GM21786 (cell line): ENCODE measurements at regions not wholly inside any gene's neighbourhood (a gene's known extent, or its start where the extent isn't known, plus 50 kb on each side); places are given as distances from the start of the nearest gene placed in this dataset.

Source experiments
- ATAC-seq: cut with Tn5 transposase; IDR thresholded peaks from one replicate; pipeline ENCODE4 v1.9.1; 2021; ENCODE audit not compliant: unreplicated experiment

GRCh38 chr4:126939401-126939800 lies 693.4 kb upstream of the INTU start:
- no peak for ATAC-seq

- ATAC-seq: no peak
These were observed 685.2 kb upstream of the INTU start for GRCh38 chr4:126947536-126947935.

DNA sequence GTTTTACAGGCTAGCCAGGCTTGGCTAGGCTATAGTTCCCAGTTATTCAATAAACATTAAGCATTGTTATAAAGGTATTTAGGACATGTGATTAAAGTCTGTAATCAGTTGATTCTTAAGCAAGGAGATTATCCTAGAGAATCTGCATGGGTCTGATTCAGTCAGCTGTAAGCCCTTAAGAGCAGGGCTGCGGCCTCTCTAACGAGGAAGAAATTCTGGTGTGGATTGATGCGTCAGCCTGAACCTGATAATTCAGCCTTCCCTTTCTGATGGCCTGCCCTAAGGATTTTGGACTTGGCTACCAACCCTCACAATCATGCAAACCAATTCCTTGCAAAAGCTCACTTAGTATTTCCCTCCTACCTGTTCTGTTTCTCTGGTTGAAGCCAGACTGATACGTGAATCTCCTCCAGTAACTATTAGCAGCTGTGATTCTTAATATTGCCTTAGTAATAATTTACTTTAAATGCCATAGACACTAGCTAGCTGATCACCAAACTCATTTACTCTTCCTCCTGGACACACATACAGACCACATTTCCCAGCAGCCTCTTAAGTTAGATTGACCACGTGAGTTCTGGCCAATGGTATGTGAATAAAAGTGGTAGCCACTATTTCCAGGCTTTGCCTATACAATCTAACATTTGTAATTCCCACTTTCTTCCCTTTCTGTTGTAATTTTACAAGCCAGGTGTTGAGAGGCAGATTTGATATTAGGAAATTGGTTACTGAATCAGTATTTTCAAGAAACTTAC lies 678.0 kb upstream of the INTU start:
- no peak for ATAC-seq

GRCh38 chr4:126955292-126956183 lies 677.2 kb upstream of the INTU start:
- no peak for ATAC-seq

DNA sequence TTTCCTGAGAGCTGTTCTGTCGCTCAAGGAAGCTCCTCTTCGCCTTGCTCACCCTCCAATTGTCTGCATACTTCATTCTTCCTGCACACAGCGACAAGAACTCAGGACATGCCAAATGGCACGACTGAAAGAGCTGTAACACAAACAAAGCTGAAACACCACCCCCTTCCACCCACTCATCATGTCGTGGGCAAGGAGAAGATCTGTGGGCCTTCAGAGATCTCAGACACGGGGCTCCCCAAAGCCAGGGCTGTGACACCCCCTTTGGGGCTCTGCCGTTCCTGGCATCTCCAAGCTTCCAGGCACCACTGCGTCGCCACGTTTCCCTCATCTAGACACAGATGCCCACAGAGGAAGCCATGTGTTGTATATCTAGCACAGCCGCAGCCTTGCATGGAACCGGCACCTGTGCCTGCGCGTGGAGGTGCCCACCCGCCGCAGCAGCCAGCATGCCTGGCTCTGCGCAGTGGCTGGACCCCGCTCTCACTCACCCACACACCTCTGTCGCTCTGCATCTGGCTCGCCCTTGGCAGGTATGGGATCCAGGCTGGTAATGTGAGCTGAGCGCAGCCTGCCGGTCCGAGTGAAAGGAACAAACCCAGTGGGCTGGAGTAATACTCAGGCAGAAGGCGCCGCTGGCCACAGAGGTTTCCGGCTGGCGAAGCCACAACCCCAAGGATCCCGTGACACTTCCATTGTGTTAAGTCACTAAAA lies 676.4 kb upstream of the INTU start:
- no peak for ATAC-seq

- no peak for ATAC-seq
These were observed 675.2 kb upstream of the INTU start for GRCh38 chr4:126957556-126957955.

GRCh38 chr4:126957987-126958386 lies 674.8 kb upstream of the INTU start:
- no peak for ATAC-seq

GRCh38 chr4:126958482-126958881 lies 674.3 kb upstream of the INTU start:
- ATAC-seq: no peak

DNA sequence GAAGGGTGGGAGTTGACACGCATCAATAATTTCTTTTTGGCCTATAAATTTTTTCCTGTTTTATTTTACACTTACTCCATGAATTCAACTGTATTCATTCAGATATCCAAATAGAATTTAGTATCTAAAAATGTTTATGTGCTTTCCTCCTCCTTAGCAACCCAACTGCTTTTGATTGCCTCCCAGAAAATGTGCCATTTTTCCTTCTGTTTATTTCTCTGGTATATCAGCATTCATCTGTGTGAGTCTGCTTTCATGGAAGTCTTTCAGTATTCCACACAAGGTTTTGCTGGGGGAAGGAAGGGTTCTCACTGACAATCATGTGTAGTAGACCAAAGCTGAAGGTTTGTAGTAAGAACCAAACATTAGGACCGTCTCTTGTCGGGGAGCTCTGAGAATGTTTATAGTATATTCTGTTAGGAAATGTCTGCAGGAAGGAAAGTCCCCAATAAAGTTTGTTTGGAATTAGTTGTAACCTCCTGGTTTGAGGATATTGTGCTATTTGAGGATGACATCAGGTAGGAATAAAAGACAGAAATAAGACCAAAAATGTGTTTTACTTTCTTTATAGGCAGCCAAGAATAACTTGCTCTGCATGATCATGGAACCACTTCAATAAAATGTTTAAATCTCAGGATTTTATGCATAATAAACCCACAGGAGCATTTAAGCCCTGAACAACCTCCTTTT lies 673.6 kb upstream of the INTU start:
- no peak for ATAC-seq

DNA sequence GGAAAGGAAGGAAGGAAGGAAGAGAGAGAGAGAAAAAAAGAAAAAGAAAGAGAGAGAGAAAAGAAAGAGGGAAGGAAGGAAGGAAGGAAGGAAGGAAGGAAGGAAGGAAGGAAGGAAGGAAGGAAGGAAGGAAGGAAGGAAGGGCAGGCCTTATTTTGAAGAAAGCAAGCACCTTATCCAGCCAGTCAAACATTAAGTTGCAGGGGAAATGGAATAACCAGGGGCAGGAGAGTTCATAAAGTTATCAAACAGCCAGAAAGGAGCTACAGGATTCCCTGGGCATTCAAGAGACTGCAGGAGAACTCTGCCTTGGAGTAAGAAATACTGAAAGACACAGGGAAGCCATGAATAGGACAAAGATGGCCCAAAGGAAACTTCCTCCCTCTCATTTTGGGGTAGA lies 672.0 kb upstream of the INTU start:
- no peak for ATAC-seq

DNA sequence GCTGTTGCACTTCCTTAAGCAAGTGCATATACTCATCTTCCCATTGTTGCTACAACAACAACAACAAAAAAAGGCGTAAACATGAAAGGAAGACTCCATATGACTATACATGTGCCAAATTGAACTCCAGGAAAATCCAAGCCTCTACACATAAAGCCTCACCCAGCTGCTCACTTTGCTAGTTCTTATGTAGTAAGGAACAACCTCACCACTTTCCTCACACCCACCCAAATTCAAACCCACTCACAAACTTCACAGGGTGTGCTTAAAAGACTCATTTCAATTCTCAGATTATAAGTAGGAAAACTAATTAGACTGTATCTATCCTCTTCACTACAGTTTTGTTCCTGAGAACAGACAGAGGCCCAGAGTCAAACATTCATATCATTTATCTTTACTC lies 671.1 kb upstream of the INTU start:
- no peak for ATAC-seq

- no peak for ATAC-seq
These were observed 666.9 kb upstream of the INTU start for GRCh38 chr4:126965877-126966276.

DNA sequence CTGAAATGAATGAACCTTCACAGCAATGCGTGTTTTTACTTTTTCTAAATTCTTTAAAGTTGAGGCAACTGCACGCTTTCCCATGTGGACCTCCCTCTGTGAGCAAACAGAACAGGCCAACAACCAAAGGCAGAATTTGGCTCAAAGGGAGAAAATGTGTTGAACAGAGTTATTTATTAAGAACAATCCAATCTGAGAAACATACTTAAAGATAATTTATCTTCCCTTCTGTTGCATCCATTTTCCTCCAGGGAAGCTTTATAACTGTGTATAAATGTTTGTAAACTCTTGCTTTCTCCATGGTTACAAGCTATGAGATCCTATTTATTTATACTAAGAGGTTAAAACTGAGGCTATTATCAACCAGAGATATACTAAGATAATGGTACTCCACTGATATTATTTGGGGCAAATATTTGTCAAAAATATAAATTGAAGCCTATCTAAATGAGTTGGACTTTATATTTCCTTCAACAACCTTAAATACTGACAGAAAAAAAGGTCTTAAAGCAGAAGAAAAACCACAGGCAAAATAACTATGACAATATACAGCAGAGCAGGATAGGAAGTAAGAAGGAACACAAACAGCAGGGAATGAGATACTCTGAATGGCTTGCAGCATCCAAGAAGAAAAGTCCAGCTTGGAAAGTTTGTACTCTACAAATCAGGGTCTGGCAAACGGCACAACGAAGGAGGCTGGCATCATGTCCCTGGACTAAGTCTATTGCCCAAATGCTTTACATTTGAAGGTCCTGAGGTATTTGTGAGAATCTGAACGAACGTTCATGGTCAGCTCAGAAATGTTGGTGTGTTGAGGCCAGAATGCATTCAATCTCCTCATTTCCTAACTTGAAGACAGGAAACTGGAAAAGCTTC lies 663.2 kb upstream of the INTU start:
- no peak for ATAC-seq

- no peak for ATAC-seq
These were observed 659.6 kb upstream of the INTU start for GRCh38 chr4:126973201-126973600.

GRCh38 chr4:126976850-126977632 lies 655.7 kb upstream of the INTU start:
- ATAC-seq: no peak

GRCh38 chr4:126986005-126986404 lies 646.8 kb upstream of the INTU start:
- no peak for ATAC-seq

DNA sequence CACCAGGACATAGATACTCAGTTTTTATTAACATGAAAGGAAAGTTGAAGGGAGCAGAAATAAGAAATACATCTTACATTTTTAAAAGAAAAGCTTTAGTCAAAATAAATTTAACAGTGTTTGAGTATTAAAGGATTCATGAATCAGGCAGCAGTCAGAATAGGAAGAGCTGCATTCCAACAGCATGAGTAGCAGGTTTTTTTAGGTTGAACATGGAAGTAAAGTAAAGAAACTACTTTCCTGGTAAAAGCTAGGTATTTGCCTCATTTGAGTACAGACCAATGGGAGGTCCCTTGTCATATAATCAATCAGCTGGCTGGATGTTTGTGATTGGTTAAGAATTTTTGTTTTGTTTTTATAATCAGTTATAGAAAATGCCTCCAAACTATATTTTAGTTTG lies 645.9 kb upstream of the INTU start:
- no peak for ATAC-seq

- ATAC-seq: no peak
These were observed 640.8 kb upstream of the INTU start for GRCh38 chr4:126991965-126992364.

GRCh38 chr4:126992910-126993309 lies 639.8 kb upstream of the INTU start:
- ATAC-seq: no peak
